ENCODE measurements at regions not wholly inside any gene's neighbourhood (a gene's known extent, or its start where the extent isn't known, plus 50 kb on each side); places are given as distances from the start of the nearest gene placed in this dataset.

GRCh38 chr3:13748276-13748879 lies 131.5 kb downstream of the WNT7A start:
- H3F3A ChIP-seq (ENCODE audit: low read depth) = no peaks in the 10 kb centered on the region
- no peak for DNase-seq (ENCODE audit: low spot score)
- H3K4me3 ChIP-seq = no peak overlapping the region
- no peaks in the 10 kb centered on the region for H3K9me3 ChIP-seq (ENCODE audit: low read depth)
- Mint-ChIP-seq H3K27ac (peak overlapping the region; percentile 91), H3K9me3 (peaks cover 2% of the 10 kb centered on the region), H3K27me3 (ENCODE audit: insufficient read depth, low read depth) (peaks cover 6% of the 10 kb centered on the region), H3K36me3 (no peaks in the 10 kb centered on the region), H3K4me3 (no peak overlapping the region), H3K4me1 (peaks cover 9% of the 10 kb centered on the region)
- H3K79me2 ChIP-seq (ENCODE audit: low read depth) = no peaks in the 10 kb centered on the region
- H3K27ac ChIP-seq = no peak overlapping the region
- H3K4me2 ChIP-seq = no peak overlapping the region
- no peaks in the 10 kb centered on the region for H3K4me1 ChIP-seq
- no peaks in the 10 kb centered on the region for H3K27me3 ChIP-seq
- H4K20me1 ChIP-seq (ENCODE audit: low read depth) = no peaks in the 10 kb centered on the region
- H2AFZ ChIP-seq (replicated peaks) = no peak overlapping the region
- TF ChIP-seq CTCF (IDR thresholded peaks at IDR 0.05) (no peak), EZH2phosphoT487 (IDR thresholded peaks at IDR 0.05) (no peak), EZH2 (IDR thresholded peaks at IDR 0.05) (no peak)
- H3K9ac ChIP-seq = no peak overlapping the region
- no peaks in the 10 kb centered on the region for H3K36me3 ChIP-seq

GRCh38 chr3:13747627-13748026 lies 132.2 kb downstream of the WNT7A start:
- H3K4me1 Mint-ChIP-seq = peaks cover 9% of the 10 kb centered on the region

GRCh38 chr3:13746385-13746784 lies 133.5 kb downstream of the WNT7A start:
- no peak overlapping the region for H3K4me3 Mint-ChIP-seq
- no peak overlapping the region for H3K27ac Mint-ChIP-seq
- H3K27me3 Mint-ChIP-seq (ENCODE audit: insufficient read depth, low read depth) = peaks cover 6% of the 10 kb centered on the region
- Histone ChIP-seq H3K36me3 (no peaks in the 10 kb centered on the region), H3K9ac (no peak overlapping the region), H3K9me3 (ENCODE audit: low read depth) (no peaks in the 10 kb centered on the region), H4K20me1 (ENCODE audit: low read depth) (no peaks in the 10 kb centered on the region), H3F3A (ENCODE audit: low read depth) (no peaks in the 10 kb centered on the region), H3K4me3 (no peak overlapping the region), H3K4me2 (no peak overlapping the region), H3K27ac (no peak overlapping the region), H3K27me3 (no peaks in the 10 kb centered on the region), H3K4me1 (no peaks in the 10 kb centered on the region), H3K79me2 (ENCODE audit: low read depth) (no peaks in the 10 kb centered on the region), H2AFZ (replicated peaks) (no peak overlapping the region)
- peaks cover 9% of the 10 kb centered on the region for H3K4me1 Mint-ChIP-seq
- no peaks in the 10 kb centered on the region for H3K36me3 Mint-ChIP-seq
- no peak for DNase-seq (ENCODE audit: low spot score)
- TF ChIP-seq EZH2 (IDR thresholded peaks at IDR 0.05) (no peak), CTCF (IDR thresholded peaks at IDR 0.05) (no peak), EZH2phosphoT487 (IDR thresholded peaks at IDR 0.05) (no peak)
- H3K9me3 Mint-ChIP-seq = peaks cover 12% of the 10 kb centered on the region

More at GRCh38 chr3:13747627-13748026, 132.2 kb downstream of the WNT7A start:
- Mint-ChIP-seq H3K4me3 (no peak overlapping the region), H3K27ac (no peak overlapping the region), H3K27me3 (ENCODE audit: insufficient read depth, low read depth) (peaks cover 6% of the 10 kb centered on the region), H3K9me3 (peaks cover 3% of the 10 kb centered on the region), H3K36me3 (no peaks in the 10 kb centered on the region)
- H3K79me2 ChIP-seq (ENCODE audit: low read depth) = no peaks in the 10 kb centered on the region
- H3F3A ChIP-seq (ENCODE audit: low read depth) = no peaks in the 10 kb centered on the region
- TF ChIP-seq EZH2phosphoT487 (IDR thresholded peaks at IDR 0.05) (no peak), CTCF (IDR thresholded peaks at IDR 0.05) (no peak), EZH2 (IDR thresholded peaks at IDR 0.05) (no peak)
- DNase-seq (ENCODE audit: low spot score) = no peak
- H3K27me3 ChIP-seq = no peaks in the 10 kb centered on the region
- no peaks in the 10 kb centered on the region for H3K9me3 ChIP-seq (ENCODE audit: low read depth)
- no peak overlapping the region for H3K27ac ChIP-seq
- no peak overlapping the region for H2AFZ ChIP-seq (replicated peaks)
- H4K20me1 ChIP-seq (ENCODE audit: low read depth) = no peaks in the 10 kb centered on the region
- H3K36me3 ChIP-seq = no peaks in the 10 kb centered on the region
- no peak overlapping the region for H3K4me2 ChIP-seq
- no peaks in the 10 kb centered on the region for H3K4me1 ChIP-seq
- no peak overlapping the region for H3K9ac ChIP-seq
- H3K4me3 ChIP-seq = no peak overlapping the region

Measured in neural progenitor cell (in vitro differentiated cells).